Skeletal muscle satellite cell (primary cell): ENCODE measurements at regions not wholly inside any gene's neighbourhood (a gene's known extent, or its start where the extent isn't known, plus 50 kb on each side); places are given as distances from the start of the nearest gene placed in this dataset.

Experiments used
- H3K27me3 ChIP-seq: 2 replicates; pipeline ENCODE4 v1.7.0; 2013; ENCODE audit warnings: low read length; ENCODE audit not compliant: control insufficient read depth, insufficient read depth
- H3K36me3 ChIP-seq: 2 replicates; pipeline ENCODE4 v1.7.0; 2013; ENCODE audit warnings: mild to moderate bottlenecking, control low read depth, low read length; ENCODE audit not compliant: insufficient read depth
- H3K4me1 ChIP-seq: 2 replicates; pipeline ENCODE4 v1.7.0; 2013; ENCODE audit warnings: low read length; ENCODE audit not compliant: control insufficient read depth, insufficient read depth
- H3K4me2 ChIP-seq: 2 replicates; pipeline ENCODE4 v1.7.0; 2013; ENCODE audit warnings: mild to moderate bottlenecking, low read length
- H3K4me3 ChIP-seq: 2 replicates; pipeline ENCODE4 v1.7.0; 2013; ENCODE audit warnings: low read length
- H3K9ac ChIP-seq: 2 replicates; pipeline ENCODE4 v1.7.0; 2013; ENCODE audit warnings: mild to moderate bottlenecking, low read depth, low read length, moderate library complexity
- H3K9me3 ChIP-seq: replicated peaks from 2 replicates; pipeline ENCODE4 v1.7.0; 2013; ENCODE audit warnings: mild to moderate bottlenecking, control low read depth, low read length

DNA sequence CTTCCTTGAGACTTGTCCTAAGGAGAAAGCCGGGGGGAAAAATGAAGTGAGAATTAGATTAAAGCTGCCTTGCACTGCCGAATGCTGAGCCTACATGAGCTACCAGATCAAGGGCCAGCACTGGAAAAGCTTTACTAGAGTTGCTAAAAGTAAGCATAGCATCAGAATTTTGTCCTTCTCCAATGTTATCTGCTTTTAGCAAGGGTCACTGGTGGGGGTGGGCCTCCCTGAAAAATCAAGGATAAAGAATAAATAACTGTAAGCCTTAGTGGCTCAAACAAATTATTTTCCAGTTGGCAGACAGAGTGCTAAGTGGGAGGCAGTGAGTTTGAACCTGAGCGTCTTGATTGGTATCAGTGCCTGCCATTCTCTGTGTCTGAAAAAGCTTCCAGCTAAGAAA, 310.5 kb upstream of the PITX2 start:
- no peak overlapping the region for H3K4me3 ChIP-seq
- H3K27me3 ChIP-seq, result no peaks in the 10 kb centered on the region
- H3K36me3 ChIP-seq, result no peaks in the 10 kb centered on the region
- H3K9me3 ChIP-seq, result no peaks in the 10 kb centered on the region
- no peak overlapping the region for H3K9ac ChIP-seq
- no peaks in the 10 kb centered on the region for H3K4me1 ChIP-seq
- H3K4me2 ChIP-seq, result no peak overlapping the region

DNA sequence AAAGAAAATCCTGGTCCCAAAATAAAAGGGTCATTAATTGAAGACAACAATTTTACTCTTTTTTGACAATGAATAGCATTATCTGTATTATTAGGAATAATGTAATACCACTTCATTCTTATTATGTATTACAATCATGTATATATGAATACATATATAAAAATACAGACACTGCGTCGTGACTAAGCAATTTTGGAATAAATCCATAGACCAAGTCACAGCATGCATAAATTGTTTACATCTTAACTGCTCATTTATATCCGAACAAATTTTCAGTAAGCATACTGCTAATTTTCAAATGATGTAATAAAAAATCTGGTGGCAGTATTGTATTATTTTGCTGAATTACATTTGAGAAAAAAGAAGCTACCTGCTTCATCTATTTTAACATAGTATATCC, 321.6 kb upstream of the PITX2 start:
- no peak overlapping the region for H3K4me2 ChIP-seq
- H3K4me1 ChIP-seq, result no peaks in the 10 kb centered on the region
- H3K4me3 ChIP-seq, result no peak overlapping the region
- no peaks in the 10 kb centered on the region for H3K36me3 ChIP-seq
- no peaks in the 10 kb centered on the region for H3K27me3 ChIP-seq
- no peaks in the 10 kb centered on the region for H3K9me3 ChIP-seq
- no peak overlapping the region for H3K9ac ChIP-seq

DNA sequence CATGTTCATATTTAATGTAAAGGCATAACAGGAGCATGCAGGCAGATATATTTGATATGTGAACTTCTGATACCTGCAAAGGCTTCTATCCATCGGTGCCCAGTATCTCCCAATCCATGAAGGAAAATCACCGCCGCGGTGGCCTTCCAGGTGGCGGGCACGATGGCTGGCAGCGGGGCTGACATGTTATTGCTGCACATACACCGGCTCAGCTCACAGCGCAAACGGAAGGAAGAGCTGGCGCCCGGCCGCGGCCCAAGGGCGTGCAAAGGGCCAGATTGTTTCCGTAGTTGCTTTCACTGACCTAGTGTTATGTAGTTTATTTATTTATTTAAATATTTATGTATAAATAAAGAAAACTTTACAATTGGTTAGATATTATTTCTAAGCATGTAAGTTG, 322.7 kb upstream of the PITX2 start:
- H3K36me3 ChIP-seq, result no peaks in the 10 kb centered on the region
- H3K4me2 ChIP-seq, result no peak overlapping the region

DNA sequence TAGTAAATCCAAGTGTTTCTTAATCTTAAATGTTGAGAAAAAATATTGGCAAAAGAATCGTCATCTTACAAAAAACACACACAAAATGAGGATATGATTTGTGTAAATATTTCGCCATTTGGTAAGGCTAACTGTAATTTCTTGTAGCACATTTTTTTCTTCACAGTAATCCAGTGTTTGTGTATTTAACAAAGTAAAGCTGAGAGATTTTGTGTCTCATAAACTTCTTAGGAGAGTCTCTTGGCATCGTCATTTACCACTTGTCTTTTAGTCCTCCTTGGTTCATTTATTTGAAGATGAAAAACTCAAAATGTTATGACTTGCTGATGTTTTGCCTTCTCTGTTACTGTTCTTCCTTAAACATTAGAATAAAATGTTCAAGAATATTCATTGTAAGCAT, 326.7 kb upstream of the PITX2 start:
- Histone ChIP-seq H3K27me3 (no peaks in the 10 kb centered on the region), H3K36me3 (no peaks in the 10 kb centered on the region), H3K9me3 (no peaks in the 10 kb centered on the region), H3K9ac (no peak overlapping the region), H3K4me3 (no peak overlapping the region), H3K4me2 (no peak overlapping the region), H3K4me1 (no peaks in the 10 kb centered on the region)

More for the DNA sequence above, 322.7 kb upstream of the PITX2 start:
- Histone ChIP-seq H3K4me1 (no peaks in the 10 kb centered on the region), H3K9me3 (no peaks in the 10 kb centered on the region), H3K27me3 (no peaks in the 10 kb centered on the region), H3K4me3 (no peak overlapping the region), H3K9ac (no peak overlapping the region)

DNA sequence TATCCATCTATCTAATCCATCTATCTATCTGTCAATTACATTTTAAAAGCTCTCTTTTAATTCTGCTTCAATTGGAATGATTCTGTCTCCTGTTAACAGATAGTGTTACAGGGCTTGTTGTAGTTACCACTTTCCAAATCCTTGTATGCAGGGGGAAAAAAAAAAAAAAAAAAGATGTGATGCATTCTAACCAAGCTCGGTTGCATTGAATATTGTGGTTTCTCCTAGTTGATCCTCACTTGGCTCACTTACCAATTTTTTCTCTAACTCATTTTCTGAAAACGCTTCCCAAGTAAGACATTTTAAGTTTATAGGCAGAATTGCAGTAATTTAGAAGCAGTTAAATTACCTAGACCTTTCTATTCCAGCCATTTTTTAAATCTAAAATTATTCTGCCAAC, 327.9 kb upstream of the PITX2 start:
- no peak overlapping the region for H3K4me3 ChIP-seq
- no peaks in the 10 kb centered on the region for H3K9me3 ChIP-seq
- H3K9ac ChIP-seq, result no peak overlapping the region
- no peaks in the 10 kb centered on the region for H3K4me1 ChIP-seq
- no peaks in the 10 kb centered on the region for H3K27me3 ChIP-seq
- no peak overlapping the region for H3K4me2 ChIP-seq
- no peaks in the 10 kb centered on the region for H3K36me3 ChIP-seq

DNA sequence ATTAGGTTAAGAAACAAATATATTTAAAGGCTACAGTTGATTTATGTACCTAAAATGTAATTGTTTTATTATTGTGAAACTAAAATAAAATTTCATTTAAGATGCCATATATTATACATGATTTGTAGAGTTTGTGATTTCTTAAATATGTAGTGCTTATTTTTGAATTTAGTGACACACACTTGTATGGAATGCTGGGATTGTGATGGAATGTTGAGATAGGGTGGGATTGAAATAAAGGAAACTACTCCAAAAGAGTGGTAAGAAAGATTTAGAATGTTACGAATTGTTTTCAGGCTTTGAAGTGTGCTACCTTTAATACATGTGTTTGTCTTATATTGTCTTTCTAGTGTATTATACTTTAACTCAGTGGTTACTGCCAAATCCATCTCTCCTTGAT, 330.3 kb upstream of the PITX2 start:
- Histone ChIP-seq H3K4me1 (no peaks in the 10 kb centered on the region), H3K27me3 (no peaks in the 10 kb centered on the region), H3K4me2 (no peak overlapping the region)

DNA sequence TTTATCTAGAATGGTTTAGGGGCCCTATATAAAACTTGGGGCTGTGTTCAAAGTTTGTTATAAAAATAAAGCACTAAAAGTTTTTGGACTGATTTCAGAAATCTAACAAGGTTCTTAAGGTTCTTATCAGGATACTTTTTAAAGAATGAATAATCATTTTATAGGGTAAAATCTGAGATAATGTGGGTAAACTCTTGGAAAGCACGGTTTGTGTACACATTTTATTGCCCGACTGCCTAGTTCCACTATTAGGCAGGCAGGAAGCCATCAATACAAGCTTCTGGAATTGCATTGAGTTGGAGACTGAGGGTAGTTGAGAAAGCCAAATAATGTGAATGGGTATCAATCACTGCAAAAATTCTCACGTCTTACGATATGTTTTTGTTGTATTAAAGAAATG, 331.0 kb upstream of the PITX2 start:
- H3K4me3 ChIP-seq, result no peak overlapping the region
- H3K4me1 ChIP-seq, result no peaks in the 10 kb centered on the region
- no peaks in the 10 kb centered on the region for H3K36me3 ChIP-seq
- no peak overlapping the region for H3K9ac ChIP-seq
- no peak overlapping the region for H3K4me2 ChIP-seq
- H3K9me3 ChIP-seq, result no peaks in the 10 kb centered on the region
- no peaks in the 10 kb centered on the region for H3K27me3 ChIP-seq

More for the DNA sequence above, 330.3 kb upstream of the PITX2 start:
- no peaks in the 10 kb centered on the region for H3K9me3 ChIP-seq
- no peak overlapping the region for H3K9ac ChIP-seq
- H3K4me3 ChIP-seq, result no peak overlapping the region
- no peaks in the 10 kb centered on the region for H3K36me3 ChIP-seq

DNA sequence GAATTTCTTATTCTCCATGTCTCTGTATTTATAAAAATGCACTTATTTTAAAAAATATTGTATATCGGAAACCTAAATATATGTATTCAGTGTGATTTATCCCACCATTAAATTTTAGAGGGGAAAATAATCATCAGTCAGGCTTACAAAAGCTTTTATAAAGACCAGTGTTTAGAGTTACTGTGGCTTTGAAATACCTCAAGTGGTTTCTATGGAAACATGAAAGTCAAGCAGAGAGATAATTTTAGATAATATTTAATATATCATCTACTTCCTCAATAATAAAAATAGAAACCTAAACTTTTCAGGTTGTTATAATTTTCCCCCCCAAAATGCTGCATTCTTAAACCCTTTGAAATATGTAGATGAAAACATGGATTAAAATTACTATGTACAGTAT, 332.9 kb upstream of the PITX2 start:
- Histone ChIP-seq H3K4me2 (no peak overlapping the region), H3K9ac (no peak overlapping the region), H3K4me3 (no peak overlapping the region), H3K4me1 (no peaks in the 10 kb centered on the region), H3K27me3 (no peaks in the 10 kb centered on the region), H3K36me3 (no peaks in the 10 kb centered on the region), H3K9me3 (no peaks in the 10 kb centered on the region)

DNA sequence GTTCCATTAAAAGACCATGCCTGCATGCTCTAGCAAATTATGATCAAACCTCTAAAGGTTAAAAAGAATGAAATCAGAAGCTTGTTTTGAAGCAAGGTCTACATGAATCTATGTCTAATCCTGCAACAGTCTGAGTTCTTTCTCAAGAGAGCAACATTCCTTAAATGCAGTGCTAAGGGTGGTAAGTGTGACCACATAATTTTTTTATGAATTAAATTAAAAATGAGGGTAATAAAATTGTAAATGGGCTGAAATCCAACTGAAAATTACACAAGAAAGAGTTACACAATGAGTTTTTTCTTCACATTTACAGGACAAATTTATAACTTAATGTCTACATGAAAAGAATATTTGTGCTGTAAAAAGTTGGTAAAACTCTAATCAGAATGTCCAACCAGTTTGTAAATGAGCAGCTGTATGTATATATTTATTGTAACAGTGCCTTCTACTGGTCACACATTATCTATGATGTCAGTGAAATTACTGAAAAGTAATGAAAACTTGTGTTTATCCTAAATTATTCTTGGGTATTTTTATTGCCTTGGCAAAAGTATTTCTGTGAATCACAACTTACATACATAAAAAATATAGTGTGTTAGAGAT, 336.3 kb upstream of the PITX2 start:
- Histone ChIP-seq H3K4me2 (no peak overlapping the region), H3K4me1 (no peaks in the 10 kb centered on the region), H3K9ac (no peak overlapping the region), H3K9me3 (no peaks in the 10 kb centered on the region), H3K27me3 (no peaks in the 10 kb centered on the region), H3K36me3 (no peaks in the 10 kb centered on the region), H3K4me3 (no peak overlapping the region)

DNA sequence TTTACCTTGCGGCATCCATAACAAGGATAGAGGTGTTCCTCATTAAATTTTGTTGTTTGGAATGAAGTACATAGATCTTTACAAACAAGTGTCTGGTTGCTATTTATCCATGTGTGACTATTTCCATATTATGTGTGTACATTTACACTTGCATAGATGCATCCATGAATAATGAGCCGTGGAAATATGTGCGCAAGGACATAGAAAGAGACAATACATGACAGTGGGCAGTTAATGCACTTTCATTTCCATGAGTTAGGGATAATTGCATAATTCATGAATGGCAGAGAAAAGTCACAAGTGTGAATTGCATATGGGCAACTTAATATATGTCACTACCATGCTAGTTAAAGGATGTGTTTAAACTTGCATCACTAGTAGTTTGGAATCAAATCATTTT, 338.2 kb upstream of the PITX2 start:
- Histone ChIP-seq H3K9ac (no peak overlapping the region), H3K4me2 (no peak overlapping the region), H3K4me1 (no peaks in the 10 kb centered on the region), H3K9me3 (no peaks in the 10 kb centered on the region), H3K27me3 (no peaks in the 10 kb centered on the region), H3K36me3 (no peaks in the 10 kb centered on the region), H3K4me3 (no peak overlapping the region)

DNA sequence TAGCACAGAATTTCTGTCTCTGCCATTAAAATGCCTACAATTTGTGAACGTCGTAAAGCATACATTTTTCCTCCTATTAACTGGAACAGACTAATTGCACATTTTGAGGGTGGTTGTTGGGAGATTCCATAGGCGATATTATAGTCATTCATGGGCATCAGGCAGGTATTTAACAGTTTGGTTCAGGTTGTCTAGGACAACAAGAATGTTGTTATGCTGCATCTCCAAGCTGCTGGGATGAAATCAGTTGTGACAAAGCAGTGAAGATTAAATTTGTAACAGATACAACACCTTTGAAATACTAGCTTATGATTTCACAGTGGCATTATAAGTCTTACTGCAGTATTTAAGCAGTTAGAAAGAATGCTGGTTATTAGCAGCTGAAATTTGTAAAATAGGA, 339.7 kb upstream of the PITX2 start:
- H3K9me3 ChIP-seq, result no peaks in the 10 kb centered on the region
- no peaks in the 10 kb centered on the region for H3K36me3 ChIP-seq
- no peak overlapping the region for H3K4me2 ChIP-seq
- H3K9ac ChIP-seq, result no peak overlapping the region
- H3K4me3 ChIP-seq, result no peak overlapping the region
- H3K27me3 ChIP-seq, result no peaks in the 10 kb centered on the region
- no peaks in the 10 kb centered on the region for H3K4me1 ChIP-seq

DNA sequence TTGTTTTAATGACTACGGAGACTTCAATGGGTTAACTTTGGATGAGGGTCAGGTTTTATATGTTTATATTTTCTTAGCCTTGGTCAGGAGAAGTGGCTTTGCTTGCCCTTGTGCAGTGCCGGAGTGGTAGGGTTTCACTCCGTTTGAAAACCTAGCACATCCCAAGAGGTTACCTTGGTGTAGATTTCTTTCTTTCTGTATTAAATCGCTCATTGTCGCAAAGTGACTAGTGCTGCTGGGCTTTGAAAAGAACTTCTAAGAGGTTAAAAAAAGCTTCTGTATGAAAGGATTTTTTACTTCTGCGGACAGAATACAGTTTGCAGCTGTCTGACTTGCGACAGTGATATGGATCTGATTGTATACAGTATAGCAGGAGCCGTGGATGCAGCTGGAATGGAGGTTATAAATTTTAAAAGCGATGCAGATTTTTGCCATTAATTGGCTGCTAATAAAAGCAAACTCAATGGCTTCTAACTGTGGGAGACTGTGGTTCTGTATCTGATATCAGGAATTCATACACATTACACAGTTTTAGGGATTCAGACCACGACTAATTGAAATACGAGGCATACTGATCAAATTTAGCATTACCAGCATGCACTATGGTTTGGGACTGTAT, 340.9 kb upstream of the PITX2 start:
- H3K4me1 ChIP-seq, result no peaks in the 10 kb centered on the region

More for the DNA sequence above, 340.9 kb upstream of the PITX2 start:
- Histone ChIP-seq H3K27me3 (no peaks in the 10 kb centered on the region), H3K36me3 (no peaks in the 10 kb centered on the region), H3K4me3 (no peak overlapping the region), H3K9ac (no peak overlapping the region), H3K9me3 (no peaks in the 10 kb centered on the region), H3K4me2 (no peak overlapping the region)
